ENCODE measurements at regions not wholly inside any gene's neighbourhood (a gene's known extent, or its start where the extent isn't known, plus 50 kb on each side); places are given as distances from the start of the nearest gene placed in this dataset.

DNA sequence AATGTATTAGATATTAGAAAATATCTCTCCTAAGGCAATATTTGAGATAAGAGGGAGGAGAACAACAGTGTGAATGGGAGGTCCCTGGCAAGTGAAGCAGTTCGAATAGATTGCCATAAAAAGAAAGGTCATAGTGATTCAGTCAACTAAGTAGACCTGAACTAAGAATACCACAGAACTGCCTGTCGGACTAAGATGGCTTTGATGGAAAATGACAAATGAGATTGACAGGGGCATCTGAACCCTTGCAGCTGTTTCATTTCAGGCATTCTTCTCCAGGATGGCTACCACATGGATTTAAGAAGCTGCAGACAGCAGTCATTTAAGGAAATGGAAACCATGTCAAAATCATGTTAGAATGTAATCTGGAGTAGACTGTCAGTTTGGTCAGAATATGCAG lies 308.4 kb upstream of the MEF2C start:
- H3K36me3 ChIP-seq (ENCODE audit: control insufficient read depth, insufficient read depth, low read length), result no peaks in the 10 kb centered on the region
- ChIA-PET CTCF (interaction anchor here (0.7 kb wide), 2 partner anchors 8 to 64 kb away, joined by 5 to 6 read pairs; no protein-coding TSS in a partner anchor), POLR2A (no interaction called here)
- H3K9me3 ChIP-seq (ENCODE audit: control insufficient read depth, insufficient read depth, low read depth, low read length), result no peaks in the 10 kb centered on the region
- in situ Hi-C loops (cut with HindIII; ENCODE audit: low pct_unique_long_range_greater_than_20kb, low sequenced_read_pairs), result no loop called here
- no peak overlapping the region for H3K27ac ChIP-seq (ENCODE audit: low read length)
- TF ChIP-seq TCF7L2 (IDR thresholded peaks at IDR 0.05; ENCODE audit: low read depth, low read length), result no peak
- no peak for TF ChIP-seq POLR2AphosphoS5 (IDR thresholded peaks at IDR 0.05; ENCODE audit: low read depth, low read length)
- TF ChIP-seq, protein P1, sequence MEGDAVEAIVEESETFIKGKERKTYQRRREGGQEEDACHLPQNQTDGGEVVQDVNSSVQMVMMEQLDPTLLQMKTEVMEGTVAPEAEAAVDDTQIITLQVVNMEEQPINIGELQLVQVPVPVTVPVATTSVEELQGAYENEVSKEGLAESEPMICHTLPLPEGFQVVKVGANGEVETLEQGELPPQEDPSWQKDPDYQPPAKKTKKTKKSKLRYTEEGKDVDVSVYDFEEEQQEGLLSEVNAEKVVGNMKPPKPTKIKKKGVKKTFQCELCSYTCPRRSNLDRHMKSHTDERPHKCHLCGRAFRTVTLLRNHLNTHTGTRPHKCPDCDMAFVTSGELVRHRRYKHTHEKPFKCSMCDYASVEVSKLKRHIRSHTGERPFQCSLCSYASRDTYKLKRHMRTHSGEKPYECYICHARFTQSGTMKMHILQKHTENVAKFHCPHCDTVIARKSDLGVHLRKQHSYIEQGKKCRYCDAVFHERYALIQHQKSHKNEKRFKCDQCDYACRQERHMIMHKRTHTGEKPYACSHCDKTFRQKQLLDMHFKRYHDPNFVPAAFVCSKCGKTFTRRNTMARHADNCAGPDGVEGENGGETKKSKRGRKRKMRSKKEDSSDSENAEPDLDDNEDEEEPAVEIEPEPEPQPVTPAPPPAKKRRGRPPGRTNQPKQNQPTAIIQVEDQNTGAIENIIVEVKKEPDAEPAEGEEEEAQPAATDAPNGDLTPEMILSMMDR (IDR thresholded peaks at IDR 0.05), result no peak
- TF ChIP-seq REST (IDR thresholded peaks at IDR 0.05; ENCODE audit: insufficient read depth in 1 of 2, low read depth in 2 of 2, low read length in 1 of 2), result no peak
- no peak for TF ChIP-seq SIN3A (IDR thresholded peaks at IDR 0.05; ENCODE audit: borderline replicate concordance, insufficient read depth, low read depth, low read length)
- DNase-seq (ENCODE audit: low read depth, low spot score) (no peak), ATAC-seq (no peak)
- no peaks in the 10 kb centered on the region for H3K27me3 ChIP-seq (ENCODE audit: control insufficient read depth, insufficient read depth, low read length)
- intact Hi-C loops (cut with micrococcal nuclease; ENCODE audit: unreplicated experiment), result no loop called here
- BruUV-seq (replicated peaks), result no TSS peak
- no peak overlapping the region for H3K4me3 ChIP-seq (ENCODE audit: low read depth in 2 of 2, low read length in 2 of 2)
- H3K4me1 ChIP-seq (ENCODE audit: control insufficient read depth, insufficient read depth, low read length), result no peaks in the 10 kb centered on the region

DNA sequence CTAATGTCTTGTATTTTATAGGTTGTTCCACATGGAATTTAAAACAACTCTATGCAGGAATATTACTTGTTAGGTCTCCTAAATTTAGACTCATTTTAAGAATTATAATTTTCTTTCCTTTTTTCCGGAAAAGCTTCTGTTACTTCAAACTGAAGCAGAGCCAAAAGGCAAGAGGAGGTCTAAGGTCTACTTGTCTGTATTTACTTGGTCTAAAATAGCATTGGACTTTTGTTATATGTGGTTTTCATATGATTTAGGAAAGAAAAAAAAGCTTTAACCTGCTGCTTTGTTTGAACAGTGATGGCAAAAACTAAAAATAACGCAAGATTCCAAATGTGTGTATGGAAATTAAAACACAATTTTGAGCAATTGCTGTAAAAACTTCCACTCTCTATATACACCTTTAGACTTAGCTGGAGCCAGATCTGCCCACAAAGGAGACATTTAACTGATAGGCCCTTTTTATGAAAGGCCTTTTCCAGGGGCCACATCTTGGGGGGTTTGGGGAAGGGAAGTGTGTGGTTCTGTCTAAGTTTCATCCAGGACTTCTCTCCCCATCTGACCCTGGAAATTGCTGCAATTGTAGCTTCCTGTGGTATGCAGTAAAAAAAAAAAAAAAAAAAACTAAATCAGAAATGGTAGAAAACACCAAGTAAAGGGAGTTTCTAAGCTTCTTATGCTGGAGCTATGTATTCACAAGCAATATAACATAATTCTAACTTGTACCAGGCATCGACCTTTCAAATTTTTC lies 307.7 kb upstream of the MEF2C start:
- Histone ChIP-seq H3K4me1 (ENCODE audit: control insufficient read depth, insufficient read depth, low read length) (no peaks in the 10 kb centered on the region), H3K36me3 (ENCODE audit: control insufficient read depth, insufficient read depth, low read length) (no peaks in the 10 kb centered on the region), H3K4me3 (ENCODE audit: low read depth in 2 of 2, low read length in 2 of 2) (no peak overlapping the region), H3K9me3 (ENCODE audit: control insufficient read depth, insufficient read depth, low read depth, low read length) (no peaks in the 10 kb centered on the region), H3K27ac (ENCODE audit: low read length) (no peak overlapping the region), H3K27me3 (ENCODE audit: control insufficient read depth, insufficient read depth, low read length) (no peaks in the 10 kb centered on the region)
- POLR2A ChIA-PET, result no interaction called here
- BruUV-seq (replicated peaks), result no TSS peak
- in situ Hi-C loops (cut with HindIII; ENCODE audit: low pct_unique_long_range_greater_than_20kb, low sequenced_read_pairs), result no loop called here
- ATAC-seq (no peak), DNase-seq (ENCODE audit: low read depth, low spot score) (no peak)
- CTCF ChIA-PET, result interaction anchor here (0.7 kb wide), 2 partner anchors 7 to 64 kb away, joined by 5 to 6 read pairs; no protein-coding TSS in a partner anchor
- TF ChIP-seq, protein P1 (IDR thresholded peaks at IDR 0.05), result no peak
- TF ChIP-seq TCF7L2 (IDR thresholded peaks at IDR 0.05; ENCODE audit: low read depth, low read length) (no peak), REST (IDR thresholded peaks at IDR 0.05; ENCODE audit: insufficient read depth in 1 of 2, low read depth in 2 of 2, low read length in 1 of 2) (no peak), SIN3A (IDR thresholded peaks at IDR 0.05; ENCODE audit: borderline replicate concordance, insufficient read depth, low read depth, low read length) (no peak), POLR2AphosphoS5 (IDR thresholded peaks at IDR 0.05; ENCODE audit: low read depth, low read length) (no peak)
- intact Hi-C loops (cut with micrococcal nuclease; ENCODE audit: unreplicated experiment), result no loop called here
